DMS114 treated with DMSO at 0.1 percent for 48 hours (cell line): ENCODE measurements at regions not wholly inside any gene's neighbourhood (a gene's known extent, or its start where the extent isn't known, plus 50 kb on each side); places are given as distances from the start of the nearest gene placed in this dataset.
"Not testable (repeated sequence)": the region's sequence is repeated elsewhere in the genome, so short reads cannot be mapped to it uniquely, and the experiment has no call there.

ENCODE experiments used
- DNase-seq: peaks from one replicate; lab custom pipeline; 2025; ENCODE audit not compliant: unreplicated experiment; lab: John Stamatoyannopoulos, UW

DNA sequence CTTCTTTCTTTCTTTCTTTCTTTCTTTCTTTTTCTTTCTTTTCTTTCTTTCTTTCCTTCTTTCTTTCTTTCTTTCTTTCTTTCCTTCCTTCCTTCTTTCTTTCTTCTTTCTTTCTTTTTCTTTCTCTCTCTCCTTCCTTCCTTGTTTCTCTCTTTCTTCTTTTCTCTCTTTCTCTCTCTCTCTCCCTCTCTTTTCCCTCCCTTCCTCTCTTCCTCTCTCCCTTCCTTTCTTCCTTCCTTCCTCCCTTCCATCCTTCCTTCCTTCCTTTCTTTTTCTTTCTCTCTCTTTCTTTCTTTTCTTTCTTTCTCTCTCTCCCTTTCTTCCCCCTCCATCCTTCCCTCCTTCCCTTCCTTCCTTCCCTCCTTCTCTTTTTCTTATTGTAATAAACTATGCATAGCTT lies 105.5 kb downstream of the ZBTB18 start:
- DNase-seq = not testable (repeated sequence)

DNA sequence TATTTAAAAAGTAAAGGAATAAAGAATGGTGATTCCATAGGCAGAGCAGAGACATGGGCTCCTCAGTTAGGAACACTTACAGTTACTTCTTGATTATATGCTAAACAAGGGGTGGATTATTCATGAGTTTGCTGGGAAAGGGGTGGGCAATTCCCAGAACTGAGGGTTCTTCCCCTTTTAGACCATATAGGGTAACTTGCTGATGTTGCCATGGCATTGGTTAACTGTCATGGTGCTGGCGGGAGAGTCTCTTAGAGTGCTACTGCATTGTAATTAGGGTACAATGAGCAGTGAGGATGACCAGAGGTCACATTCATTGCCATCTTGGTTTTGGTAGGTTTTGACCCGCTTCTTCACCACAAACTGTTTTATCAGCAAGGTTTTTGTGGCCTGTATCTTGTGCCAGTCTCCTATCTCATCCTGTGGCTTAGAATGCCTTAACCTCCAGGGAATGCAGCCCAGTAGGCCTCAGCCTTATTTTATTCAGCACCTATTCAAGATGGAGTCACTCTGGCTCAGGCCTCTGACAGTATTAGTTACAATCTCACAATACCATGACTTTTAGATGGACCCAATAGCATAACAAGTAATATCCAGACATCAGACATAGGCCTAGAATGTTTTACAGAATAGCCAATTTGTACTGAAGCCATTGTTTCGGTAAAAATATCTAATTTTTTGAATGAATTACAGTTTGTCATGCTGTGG lies 106.8 kb downstream of the ZBTB18 start:
- no peak for DNase-seq

DNA sequence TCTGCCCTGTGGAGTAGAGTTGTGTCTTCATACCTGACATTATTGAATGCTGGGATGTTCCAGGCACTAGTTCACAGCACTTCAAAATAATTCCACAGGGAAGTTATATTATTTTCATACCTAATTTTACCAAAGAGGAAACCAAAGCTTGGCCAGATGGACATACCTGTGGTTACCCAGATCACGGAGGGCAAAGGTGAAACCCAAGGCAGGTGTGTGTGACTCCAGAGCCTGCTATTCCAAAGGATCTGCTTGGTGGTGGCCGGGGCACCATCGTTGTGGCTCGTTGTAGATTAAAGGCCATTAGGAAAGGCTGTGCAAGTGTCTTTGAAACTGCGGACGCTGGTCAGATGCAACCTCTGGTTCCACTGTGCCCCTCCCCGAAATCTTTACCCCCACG lies 108.6 kb downstream of the ZBTB18 start:
- DNase-seq = no peak

DNA sequence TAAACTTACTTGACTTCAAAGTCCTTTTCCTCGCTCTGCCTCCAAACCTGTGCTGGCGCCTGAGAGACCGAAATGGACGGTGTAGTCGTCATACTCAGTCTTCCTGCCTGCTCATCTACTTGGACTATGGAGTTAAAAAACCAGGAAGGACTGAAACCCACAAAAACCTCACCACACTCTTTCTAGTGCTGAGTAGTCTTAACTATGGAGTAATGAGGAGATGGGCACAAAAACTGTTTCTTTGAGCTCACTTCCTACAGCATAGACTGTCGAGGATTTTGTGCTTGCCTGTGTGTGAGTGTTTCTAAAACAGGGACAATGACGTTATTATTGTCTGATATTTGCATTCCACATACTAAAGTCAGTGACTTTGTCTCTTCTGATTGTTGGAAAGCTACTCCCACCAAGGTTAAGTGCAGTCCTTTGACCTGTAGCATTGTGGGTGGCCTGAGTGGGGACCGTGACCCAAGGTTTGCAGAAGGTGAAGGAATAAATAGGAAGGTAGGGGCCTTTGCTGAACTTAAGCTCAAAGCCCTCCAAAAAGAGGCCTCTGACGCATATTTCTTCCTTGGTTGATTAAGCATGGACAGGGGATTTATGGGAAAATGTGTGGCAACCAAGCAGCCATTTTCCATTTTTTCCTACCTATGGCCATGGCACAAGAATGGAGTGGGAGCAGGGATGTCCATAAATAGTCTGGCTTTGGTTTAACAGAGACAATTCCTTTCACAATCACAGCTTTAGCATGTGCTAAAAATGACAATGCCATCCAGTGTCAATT lies 109.6 kb downstream of the ZBTB18 start:
- no peak for DNase-seq

DNA sequence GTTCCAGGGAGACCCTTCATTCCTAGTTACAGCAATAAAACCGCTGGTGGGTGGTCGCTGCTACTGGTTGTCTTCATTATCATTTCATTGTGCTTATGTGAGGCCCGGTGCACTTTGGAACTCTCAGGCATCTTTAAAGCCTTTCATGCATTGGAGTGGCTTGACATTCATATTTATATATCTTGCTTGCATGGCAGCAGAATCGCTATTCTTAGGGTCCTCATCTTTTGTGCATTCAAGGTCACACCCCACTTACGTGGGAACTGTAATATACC lies 110.1 kb downstream of the ZBTB18 start:
- DNase-seq = no peak

DNA sequence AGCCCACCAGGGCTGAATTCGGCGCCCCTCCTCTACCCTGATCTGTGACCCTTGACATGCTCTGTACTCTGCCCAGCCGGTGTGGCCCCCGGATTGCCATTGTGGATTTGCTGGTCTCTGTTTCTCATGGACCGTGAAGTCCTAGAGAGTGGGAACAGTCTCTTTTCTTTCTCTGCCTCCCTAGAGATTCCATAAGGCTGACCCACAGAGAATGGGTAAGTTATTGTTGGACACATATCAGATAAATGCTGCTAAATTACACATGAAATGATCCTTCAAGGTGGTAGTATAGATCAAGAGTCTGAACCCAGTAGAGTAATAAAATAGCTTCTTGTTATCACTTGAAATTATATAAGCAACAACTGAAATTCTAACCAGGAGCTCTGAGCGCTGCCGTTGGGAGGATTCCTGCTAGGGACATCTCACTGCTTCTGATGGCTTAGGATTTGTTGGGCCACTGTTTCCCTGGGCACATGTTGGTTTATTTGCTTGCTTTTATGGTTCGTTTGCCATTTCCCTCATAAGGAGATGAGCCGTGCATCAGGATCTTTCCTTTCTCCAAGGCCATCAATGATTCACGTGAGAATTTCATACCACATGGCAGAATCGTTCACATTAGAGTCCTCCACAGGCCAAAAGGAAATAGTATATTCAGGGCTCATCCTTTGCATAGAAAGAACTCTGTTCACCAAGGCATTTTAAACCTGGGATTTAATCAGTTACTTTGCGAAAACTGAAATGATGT lies 111.9 kb downstream of the ZBTB18 start:
- DNase-seq = no peak

DNA sequence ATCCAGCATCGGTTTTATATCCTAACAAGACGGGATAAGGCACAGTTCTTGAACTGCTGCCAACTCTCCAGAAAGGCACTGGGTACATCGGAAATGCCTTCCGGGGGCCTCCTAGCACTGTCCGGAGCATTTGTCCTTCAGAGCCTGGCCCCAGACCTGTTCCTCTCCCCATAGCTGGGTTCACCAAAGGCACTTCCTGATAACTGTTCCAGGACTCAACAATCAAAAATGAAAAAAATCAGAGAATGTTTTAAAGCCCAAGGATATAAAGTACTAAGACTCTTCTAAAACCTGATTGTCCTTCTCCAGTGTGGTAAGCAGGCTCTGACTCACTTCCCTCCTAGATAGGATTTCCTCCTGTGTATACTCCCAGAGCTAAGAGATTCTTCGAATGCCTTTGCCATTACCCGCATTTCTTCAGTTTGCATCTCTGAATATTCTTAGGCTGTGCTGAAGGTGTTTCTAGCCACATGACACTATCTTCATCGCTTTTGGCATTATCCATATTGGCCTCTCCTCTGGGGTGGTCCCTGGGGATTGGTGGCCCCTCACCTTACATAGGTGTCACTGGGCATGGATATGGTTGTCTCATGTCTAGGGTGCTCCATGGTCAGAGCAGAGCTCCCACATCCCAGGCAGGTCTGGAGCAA lies 112.9 kb downstream of the ZBTB18 start:
- DNase-seq = no peak

DNA sequence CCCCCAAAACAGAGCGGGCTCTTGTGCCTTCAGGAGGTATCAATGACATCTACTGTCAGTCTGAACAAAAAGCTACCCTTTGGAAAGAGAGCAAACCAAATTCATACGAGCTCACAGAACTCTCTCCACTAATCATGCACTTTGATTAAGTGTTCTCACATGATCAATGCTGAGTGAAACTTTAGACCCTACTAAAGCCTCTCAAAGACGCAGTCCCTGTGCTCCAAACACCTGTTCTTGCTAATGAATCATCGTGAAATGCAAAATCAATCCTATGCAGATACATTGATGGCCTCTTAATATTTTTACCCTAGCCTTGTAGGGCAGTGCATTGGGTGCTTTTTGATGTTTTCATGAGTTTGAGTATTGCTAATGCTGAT lies 113.4 kb downstream of the ZBTB18 start:
- no peak for DNase-seq

DNA sequence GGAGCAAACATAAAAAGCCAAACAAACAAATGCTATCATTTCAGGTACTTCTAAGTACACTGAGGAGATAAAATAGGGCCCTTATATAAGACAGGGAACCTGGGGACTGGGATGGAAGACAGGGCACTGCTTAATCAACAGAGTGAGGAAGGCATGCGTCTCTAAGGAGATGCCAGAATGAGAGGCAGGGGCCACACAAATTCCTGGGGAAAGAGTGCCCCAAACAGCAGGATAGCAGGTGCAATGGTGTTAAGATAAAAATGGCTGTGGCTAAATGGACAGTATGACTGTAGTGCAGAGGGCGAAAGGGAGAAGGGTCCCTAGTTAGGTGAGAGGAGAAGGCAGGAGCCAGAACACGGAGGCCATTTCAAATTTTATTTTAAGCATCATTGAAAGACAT lies 113.9 kb downstream of the ZBTB18 start:
- DNase-seq = no peak

DNA sequence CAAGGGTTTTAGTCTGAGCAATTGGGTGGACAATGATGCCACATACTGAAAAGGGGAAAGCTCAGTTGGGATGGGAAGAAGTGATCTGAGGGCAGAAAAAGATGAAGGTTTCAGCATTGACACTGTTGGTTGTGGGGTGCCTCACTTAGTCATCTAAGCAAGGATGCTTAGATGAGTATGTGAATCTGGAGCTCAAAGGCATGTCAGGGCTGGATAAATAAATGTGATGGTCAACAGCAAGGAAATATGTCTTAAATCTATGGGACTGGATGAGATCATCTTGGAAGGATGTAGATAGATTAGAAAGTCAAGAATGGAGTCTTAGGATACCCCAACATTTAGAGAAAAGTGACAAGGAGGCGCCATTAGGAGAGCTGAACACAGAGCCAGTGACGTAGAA lies 114.6 kb downstream of the ZBTB18 start:
- no peak for DNase-seq

DNA sequence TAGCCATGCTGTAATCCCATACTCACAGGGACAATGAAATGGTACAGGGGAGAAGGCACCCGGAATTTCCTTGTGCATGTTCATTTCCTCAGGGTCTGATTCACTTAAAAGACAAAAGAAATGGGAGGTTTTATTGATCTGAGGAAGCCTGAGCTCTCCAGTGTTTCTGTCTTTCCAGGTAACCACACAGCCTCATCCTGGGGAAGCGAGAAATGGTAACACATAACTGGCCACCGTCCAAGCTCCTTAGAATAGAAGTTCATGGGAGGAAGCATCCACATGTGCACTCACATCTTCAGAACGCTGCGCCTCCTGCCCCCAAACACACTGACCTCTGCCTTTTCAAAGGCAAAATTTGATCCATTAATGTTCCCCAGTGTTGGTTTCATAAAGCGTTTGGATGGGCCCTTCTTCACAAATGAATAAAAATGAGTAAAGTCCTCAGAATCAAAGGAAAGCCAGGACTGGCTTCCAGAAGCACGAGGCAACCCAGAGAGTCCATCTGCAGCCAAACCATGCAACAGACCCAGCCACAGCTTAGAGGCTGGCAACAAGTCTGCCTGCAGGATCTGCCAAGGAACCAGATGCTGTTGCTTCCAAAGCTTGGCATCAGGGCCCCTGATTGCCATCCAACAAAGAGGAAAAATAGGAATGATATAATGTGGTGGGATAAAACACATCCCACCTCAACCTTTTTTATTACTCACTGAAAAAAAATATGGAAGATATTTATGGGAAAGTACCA lies 120.3 kb downstream of the ZBTB18 start:
- no peak for DNase-seq

DNA sequence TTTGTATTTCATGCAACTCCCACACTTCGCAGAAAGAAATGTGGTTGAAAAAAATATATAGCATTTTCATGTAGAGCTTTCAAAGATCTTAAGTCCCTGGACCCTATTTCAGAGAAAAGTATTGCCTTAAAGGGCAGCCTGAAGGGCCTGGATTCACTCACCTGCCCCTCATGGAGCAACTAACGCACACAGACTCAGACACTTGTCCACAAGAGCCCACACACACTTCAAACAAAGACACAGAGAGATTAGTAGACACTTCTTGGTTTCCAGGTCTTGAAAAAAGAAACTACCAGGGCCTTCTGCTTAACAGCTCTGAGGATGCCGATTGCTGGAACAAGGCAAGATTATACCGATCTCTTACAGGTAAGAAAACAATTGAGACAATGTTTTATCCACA lies 122.2 kb downstream of the ZBTB18 start:
- no peak for DNase-seq

DNA sequence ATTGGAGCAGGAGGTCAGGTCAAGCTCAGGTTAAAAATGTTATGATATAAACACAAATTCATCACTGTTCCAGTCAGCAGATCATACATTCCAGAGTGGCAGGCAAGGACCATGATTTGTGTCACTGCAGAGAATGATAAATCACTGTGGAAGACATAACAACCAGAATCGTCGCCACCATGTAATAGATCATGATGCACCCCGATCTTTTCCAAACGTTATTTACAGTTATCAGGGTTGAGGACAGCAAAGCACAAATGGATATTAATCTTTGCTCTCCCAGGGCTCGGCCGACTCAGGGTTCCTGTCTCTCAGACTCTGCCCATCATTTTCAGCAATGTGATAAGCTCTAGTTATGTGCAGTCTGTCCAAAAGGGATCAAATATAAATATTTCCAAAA lies 122.7 kb downstream of the ZBTB18 start:
- no peak for DNase-seq

DNA sequence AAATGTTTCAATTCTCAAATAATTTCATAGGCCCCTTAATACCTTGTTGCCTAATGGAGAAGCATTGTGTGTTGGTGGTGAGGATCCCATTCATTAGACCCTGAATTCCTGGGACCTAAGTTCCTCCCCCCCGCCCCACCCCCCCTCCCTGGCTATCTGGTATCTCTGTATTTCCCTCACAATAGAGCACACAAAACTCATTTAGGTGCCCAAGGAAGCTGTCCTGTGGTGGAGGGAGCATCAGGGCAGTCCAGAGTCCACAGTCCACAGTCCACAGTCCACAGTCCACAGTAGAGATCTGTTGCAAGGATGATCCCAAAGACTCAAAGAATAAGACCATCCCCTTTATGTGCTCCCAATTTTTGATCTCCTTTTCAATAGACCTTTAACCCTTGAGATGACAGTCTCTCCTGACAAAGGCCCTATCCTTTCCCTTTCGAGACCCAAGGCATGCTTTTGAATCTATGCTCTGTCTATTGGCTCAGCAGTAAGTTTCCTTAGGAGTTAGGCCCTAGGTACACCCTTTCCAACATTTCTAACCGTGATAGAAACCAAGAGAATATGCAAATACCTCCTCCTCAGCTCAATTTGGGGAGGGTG lies 123.9 kb downstream of the ZBTB18 start:
- no peak for DNase-seq

DNA sequence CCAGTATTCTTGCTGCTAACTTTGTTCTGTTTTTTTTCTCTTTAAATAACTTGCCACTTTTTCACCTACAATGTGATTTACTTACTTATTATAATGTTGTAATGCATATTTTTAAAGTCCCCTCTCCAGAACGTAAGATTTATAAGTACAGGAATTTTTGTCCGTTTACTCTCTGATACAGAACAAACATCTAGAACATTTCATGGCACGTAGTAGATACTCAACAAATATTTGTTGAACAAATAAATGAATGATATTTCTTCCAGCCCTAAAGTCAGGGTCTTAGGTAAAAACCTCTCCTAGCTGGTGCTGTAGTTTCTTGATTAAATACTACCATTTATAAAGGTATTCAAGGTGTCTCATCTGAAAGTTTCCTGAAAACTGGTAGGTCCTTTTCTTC lies 125.1 kb downstream of the ZBTB18 start:
- DNase-seq = no peak

DNA sequence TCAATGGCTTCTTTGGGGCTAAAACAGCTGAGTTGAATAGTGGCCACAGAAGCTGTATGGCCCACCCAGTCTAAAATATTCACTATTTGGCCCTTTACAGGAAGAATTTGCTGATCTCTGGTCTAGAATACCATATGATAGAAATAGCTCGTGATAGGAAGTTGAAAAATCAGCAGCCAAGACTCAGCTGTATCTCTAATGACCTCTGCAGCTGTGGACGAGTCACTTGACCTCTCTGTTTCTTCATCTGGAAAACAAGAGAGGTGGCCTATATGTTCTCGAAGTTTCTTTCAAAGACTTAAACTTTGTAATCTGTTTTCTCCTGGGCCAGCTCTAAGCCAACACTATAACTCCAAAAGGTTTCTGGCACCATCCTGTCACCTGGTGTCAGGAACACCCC lies 129.2 kb downstream of the ZBTB18 start:
- no peak for DNase-seq

DNA sequence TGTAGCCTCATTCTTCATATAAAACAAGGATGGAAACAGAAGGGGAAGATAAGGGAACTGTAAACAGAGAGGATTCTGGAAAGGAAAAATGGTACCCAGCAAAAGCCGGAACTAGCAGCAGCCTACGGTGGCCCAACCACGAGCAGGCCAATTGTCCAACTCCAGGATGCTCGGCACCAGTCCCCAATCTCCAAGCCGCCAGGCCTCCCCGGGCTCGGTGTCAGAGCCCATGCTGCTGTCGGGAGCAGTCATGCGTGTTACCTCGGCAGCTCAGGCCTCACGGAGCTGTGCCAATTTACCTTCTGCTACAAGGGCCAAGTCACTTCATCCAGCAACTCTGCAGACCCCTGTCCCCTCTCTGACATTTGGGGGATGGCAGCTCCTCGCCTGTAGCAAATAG lies 130.8 kb downstream of the ZBTB18 start:
- DNase-seq = no peak

DNA sequence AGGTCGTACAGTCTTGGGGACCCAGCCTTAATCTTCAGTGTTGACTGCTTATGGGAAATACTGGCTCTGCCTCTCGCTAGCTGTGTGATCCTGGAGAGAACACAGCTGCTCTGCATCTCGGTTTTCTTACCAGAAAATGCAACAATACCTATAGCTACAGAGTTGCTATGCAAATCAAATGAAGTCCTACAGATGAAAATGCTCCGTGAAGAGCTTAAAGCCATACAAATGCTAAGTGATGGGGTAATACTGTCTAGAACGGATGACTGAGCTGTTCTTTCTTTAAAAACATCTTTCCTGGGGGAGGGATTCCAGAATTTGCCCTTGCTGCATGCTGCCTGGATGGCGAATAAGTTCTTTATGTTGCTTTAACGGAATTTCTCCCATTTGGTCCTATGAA lies 132.0 kb downstream of the ZBTB18 start:
- no peak for DNase-seq

DNA sequence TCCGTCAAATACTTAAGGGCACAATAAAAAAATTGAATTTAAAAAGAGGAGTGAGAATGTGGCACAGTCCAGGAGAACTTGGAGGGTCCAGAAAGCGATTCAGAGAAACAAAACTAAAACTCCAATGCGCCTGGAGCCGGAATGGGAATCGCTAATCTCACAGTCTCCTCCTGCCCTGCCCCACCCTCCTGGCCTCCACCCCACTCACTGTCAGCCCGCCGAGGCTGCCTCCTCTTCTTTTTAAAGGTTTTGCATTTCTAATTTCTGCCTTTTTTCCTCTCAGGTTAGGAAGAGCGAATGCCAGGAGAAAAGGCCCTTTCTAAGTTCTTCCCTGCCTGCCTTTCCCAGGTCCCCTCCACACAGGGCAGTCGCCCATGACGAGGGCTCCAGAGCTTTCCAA lies 135.3 kb downstream of the ZBTB18 start:
- no peak for DNase-seq

DNA sequence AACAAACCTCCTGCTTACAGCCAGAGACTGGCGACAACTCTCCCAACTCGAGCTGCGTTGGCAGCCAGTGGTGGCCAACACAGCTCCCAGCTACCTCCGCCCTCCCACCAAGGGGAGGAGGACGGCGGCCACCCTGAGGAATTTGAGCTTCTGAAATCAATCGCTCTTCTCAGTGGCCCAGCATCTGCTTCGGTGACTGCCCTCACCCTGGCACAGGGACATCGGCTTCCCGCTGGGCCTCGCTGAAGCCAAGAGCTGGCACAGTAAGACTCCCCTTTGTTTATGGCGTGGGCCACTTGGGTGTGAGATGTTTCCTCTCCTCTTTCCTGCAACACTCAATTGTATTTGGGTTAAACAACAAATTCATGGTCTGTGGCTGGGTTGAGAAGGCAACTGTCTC lies 136.2 kb downstream of the ZBTB18 start:
- no peak for DNase-seq

DNA sequence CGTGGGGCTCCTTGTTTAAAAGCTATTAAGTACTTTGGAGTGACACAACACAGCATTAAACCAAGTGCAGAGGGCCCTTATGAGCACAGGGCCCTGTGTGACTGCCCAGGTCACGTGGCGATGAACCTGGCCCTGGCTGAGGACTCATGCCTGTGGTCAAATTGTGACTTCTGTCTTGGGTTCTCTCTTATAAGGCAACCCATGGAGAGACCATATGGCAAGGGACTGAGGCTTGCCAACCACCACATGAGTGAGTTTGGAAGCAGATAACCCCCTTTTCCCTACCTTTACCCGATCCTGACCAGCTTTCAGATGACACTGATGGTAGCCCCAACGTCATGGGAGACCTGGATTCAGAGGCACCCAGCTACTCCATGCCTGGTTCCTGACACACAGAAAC lies 140.5 kb downstream of the ZBTB18 start:
- DNase-seq = no peak
